Tibial nerve (tissue), 4 donors: ENCODE measurements at regions not wholly inside any gene's neighbourhood (a gene's known extent, or its start where the extent isn't known, plus 50 kb on each side); places are given as distances from the start of the nearest gene placed in this dataset.

Experiments used
- CTCF ChIP-seq, 5 experiments: fragments of 200-600 bp in 3 of 5; fragments of 450-650 bp in 2 of 5; sonication (generic) in 3 of 5; IDR thresholded peaks; one replicate each; pipeline ENCODE4 v1.5.1; 2016 to 2019; ENCODE audit warnings: antibody characterized with exemption in 5 of 5, mild to moderate bottlenecking in 3 of 5, moderate library complexity in 2 of 5
- EP300 ChIP-seq, 2 donors: sonication (generic); formaldehyde crosslinking; IDR thresholded peaks; one replicate each; pipeline ENCODE4 v1.6.1; 2017; ENCODE audit warnings: antibody characterized with exemption in 2 of 2, mild to moderate bottlenecking in 1 of 2
- POLR2A ChIP-seq, 2 donors: fragments of 450-650 bp; IDR thresholded peaks; one replicate each; pipeline ENCODE4 v1.6.1; 2017; ENCODE audit warnings: antibody characterized with exemption in 2 of 2, mild to moderate bottlenecking in 2 of 2, moderate library complexity in 2 of 2

- TF ChIP-seq CTCF (IDR thresholded peaks at IDR 0.05) = no peak
- TF ChIP-seq EP300 (IDR thresholded peaks at IDR 0.05) = no peak
- TF ChIP-seq POLR2A (IDR thresholded peaks at IDR 0.05) = no peak
Measured at GRCh38 chr11:110347660-110348059, 51.2 kb upstream of the RDX start.
